GM21423 (cell line): ENCODE measurements at regions not wholly inside any gene's neighbourhood (a gene's known extent, or its start where the extent isn't known, plus 50 kb on each side); places are given as distances from the start of the nearest gene placed in this dataset.

Source experiments
- ATAC-seq: cut with Tn5 transposase; IDR thresholded peaks from one replicate; pipeline ENCODE4 v1.9.1; 2021; ENCODE audit warnings: mild to moderate bottlenecking, moderate library complexity; ENCODE audit not compliant: unreplicated experiment

DNA sequence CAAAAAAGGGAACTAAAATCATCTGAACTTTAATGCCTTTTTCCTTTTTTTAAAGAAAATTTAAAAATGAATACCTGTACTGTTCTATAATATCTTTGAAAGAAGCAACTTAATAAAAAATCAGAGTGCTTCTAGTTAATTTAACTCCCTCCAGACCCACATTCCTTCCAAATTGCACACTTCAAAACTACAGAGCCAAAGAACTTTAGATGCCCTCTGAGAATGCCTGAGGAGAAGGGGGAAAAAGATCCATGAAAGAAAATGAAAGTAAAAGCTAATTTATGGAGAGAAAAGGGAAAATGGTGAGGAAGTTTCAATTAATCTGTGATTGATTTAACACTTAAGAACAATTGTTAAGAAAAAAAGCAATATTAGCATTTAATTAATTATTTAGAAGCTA lies 1141.6 kb downstream of the IGSF11 start:
- ATAC-seq = no peak

DNA sequence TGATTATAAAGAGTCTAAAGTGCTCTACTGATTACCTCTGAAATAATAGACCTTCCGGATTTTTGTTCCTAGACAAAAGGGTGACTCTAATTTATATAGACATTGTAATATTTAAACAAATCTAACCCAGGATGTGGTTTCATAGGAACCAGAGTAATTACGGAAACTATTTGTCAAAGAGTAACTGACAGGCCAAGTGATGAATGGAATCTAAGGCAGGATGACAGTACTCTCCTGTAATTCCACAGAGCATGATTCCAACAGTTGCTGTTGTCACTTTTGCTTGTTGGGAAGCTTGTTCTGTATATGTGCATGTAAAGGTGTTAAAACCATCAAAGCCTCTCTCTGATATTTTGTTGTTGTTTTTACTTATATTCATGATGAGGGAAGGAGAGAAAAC lies 1141.0 kb downstream of the IGSF11 start:
- no peak for ATAC-seq

DNA sequence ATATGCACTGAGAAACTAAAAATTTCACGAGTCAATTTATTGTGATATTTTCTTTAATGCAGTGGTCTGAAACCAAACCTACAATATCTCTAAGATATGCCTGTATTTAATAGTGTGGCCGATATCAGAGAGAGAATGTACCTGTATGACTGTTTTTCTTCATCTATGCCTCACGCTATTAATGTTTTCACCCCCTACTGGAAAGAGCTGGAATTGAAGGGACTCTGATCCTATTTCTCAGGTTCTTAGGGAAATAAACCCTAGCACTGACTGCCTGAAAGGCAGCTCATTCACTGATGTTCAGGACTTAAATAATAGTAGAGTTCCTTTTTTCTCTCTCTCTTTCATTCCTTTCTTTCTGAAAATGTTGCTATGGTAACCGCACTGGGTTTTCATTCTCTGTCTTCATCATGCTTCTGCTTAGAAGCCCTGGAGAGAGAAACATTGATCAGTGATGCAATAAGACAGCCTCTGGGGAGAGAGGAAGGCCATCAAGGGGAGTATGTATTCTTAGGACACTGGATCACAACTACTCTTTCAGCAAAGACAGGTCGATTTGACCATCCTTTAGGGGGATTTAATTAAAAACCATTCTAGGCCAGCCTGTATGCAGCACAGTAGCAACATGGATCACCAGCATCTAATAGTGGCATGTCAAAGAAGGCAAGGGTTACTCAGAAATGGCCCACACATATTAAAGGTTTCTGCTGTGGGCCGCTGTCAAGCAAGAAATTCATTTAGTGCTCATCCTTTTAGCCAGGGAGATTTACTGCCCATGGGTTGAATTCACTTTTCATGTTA lies 1135.7 kb downstream of the IGSF11 start:
- no peak for ATAC-seq

DNA sequence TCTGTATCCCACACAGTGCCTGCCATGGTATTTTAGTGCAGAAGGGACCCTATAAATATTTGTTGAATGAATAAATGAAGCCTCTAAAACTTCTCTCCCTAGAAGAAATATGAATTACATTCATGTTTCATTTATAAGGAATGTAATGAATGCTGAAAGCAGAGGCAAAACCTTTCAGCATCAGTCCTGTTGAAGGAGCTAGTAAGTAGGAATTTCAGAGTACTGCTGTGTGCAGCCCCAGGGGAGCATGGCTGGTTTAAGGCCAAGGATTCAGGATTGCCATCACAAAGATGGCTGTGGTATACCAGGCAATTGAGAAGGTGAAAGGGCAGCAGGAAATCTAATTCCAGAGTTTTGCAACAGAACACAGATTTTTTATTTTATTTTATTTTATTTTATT lies 1131.4 kb downstream of the IGSF11 start:
- ATAC-seq = no peak

DNA sequence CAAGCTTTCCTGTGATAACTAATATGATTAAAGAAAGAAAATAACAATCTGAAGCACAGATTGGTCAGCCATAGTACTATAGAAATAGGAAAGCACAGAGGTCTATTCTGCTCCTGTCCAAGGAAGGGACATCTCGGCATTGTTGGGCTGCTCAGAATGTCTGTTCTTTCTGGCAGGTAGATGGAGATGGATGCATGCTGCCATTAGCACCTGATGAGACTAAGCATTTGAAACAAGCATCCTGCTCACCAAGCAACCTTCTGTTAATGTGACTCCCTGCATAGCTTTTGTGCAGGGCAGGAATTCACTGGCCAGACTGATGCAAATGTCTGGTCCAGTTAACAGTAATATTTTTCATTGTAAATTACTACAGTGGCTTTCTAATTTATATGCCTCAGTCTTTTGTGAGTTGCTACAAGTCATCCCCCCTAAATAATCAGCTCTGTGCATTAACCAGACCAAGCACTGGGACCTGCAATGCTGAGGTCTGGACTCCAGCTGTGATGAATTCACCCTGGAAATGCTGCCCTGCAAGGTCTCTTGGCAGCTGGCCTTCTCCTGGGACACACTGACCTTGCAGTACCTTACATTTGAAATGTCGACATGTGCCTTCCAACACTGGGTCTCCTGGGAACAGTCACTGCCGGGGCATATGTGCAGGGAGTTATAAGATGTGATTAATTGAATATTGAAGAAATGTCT lies 1123.7 kb downstream of the IGSF11 start:
- no peak for ATAC-seq

DNA sequence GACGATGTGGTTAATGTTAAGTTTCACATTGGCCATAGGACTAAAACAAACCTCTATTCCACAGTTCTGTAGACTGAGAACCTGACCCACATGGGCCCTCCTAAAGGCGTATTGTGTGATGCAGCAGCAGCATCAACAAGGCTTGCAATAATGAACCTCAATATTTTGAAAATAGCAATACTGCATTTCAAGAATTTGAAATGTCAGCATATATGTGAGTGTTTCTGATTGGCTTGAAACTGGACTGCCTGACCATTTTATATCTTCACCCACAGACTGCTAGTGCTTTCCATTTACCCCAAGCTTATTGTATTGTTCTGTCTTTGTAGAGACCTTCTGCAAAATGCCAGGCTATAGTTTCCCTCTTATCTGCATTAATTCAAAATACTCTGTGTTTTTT lies 1122.3 kb downstream of the IGSF11 start:
- ATAC-seq = no peak

DNA sequence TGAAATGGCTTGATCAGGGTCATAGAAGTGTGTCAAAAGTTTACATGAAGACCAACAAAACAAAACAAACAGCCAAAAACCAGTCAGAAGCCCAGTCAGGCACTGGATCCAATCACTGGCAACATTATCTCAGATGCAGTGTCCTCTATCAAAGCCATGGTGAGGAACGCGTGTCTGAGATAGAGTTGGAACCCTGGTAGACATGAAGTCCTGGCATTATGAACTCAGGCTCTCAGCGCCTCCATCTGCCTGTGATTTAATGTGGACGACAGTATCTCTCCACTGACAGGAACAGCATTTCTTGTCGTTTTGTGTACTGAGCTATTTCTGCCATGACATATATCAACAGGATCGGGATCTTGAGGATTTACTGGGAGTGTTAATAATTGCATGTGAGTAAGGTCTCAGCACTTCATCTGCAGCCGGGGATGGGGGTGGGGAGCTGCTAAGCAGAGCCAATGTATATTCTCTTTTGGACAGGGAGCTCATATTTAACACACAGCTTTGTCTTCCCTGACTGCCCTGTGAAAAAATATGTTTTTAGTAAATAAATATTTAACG lies 1120.0 kb downstream of the IGSF11 start:
- ATAC-seq = no peak

DNA sequence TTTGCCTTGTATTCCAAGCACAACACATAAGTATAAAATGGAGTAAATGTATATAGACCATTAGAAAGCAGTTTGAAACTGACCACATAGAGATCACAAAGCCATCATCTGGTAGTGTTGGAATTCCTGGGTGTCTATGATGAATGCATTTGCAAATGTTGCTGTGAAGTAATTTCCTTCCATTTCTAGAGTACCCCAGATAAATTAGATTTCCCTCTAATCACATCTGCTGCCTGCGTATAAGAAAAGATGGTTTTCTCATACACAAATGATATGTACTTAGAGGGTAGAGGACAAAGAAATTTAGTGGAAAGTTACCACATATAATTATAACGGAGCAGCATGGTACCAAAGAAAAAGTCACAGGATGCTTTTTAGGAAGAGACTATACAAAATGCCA lies 1117.8 kb downstream of the IGSF11 start:
- ATAC-seq = no peak

DNA sequence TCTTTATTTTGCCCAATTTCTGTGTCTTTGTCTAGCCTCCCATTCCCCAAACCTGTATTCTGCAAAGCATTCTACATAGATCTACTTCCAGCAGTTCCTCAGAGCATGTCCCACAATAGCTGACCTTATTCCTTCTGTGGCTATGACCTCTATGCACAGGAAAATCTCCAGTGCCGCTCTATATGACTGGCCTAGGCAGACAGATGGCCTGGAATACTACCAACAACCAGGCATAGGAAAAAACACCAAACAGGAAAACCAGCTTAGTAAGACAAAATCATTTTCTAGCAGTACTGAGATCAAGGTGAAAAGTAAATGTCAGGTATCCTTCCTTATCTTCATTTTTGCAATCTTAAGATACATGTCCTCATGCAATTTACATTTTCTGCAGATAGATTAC lies 1115.0 kb downstream of the IGSF11 start:
- no peak for ATAC-seq

DNA sequence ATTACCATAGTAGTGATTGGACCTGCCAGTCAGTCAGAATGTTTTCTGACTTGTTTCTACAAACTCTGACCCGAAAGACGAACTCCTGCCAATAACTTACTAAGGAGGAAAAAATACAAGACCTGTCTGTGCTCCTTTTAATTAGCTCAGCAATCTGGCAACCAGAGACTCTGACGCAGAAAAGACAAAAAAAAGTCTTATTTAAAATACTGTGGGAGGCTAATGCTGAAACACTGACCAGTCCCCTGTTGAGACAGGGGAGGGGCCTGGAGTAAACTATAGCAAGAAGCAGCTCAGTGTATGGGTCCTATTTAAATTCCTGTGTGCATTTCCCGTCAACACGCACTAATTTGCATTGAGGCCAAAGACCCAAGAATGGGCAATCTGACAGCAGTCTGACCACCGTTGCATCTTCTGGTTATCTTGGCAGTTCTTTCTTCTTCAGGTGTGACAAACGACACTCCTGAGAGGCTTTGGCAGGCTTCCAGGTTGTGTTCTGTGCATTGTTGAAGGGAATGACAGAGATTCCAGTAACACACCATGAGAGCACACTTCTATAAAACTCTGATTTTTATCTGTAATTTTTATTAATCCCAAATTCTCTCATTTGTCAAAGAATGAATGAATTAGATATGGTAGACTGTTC lies 1114.3 kb downstream of the IGSF11 start:
- no peak for ATAC-seq

DNA sequence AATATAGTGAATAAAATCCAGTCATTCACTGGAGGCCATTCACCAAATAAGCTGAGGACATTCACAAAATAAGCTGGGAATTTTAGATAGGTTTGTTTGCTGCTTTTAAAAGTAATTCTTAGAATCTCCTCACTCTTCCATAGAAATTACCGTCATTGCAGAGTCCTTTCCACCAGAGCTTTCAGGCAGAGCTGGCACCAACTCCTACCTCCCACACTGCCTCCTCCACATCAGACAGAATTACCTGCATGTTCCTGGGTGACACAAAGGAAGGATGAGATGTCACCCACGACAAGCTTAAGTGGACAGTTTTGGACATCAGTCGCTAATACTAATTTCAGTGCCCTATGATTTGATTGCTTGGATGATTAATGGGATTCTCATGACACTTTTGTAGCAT lies 1113.2 kb downstream of the IGSF11 start:
- ATAC-seq = no peak

DNA sequence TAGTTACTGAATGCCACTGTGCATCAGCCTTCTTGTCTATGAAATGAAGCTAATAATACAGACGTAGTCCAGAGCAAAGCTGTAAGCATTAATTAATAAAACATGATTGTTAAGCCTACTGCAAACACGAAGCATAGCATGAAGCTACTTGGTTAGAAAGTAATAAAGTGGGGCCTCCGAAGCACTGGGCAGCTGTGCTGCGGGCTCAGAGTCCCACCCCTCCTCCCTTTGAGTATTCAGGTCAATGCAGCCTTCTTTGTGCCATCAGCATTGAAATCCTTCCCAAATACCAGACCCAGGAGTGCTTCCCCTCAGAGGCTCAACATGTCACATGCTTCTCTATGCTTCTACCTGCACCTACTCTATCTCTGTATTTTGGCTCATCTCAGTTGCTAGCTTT lies 1112.6 kb downstream of the IGSF11 start:
- ATAC-seq = no peak

DNA sequence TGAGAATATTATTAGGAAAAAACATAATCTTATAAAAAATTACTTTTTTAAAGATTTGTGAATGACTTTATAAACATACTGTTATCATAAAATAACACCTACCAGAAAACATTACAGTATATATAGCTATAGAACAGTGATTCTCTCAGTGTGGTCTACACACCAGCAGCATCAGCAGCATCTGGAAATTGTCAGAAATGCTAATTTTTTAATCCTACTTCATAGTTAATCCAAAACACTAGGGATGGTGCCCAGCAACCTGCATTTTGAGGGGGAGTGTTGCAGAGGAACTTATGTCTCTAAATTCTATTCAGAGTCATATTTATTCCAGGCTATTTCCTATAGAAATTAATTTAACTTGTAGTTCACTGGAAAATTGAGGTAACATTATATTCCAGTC lies 1107.8 kb downstream of the IGSF11 start:
- ATAC-seq = no peak

DNA sequence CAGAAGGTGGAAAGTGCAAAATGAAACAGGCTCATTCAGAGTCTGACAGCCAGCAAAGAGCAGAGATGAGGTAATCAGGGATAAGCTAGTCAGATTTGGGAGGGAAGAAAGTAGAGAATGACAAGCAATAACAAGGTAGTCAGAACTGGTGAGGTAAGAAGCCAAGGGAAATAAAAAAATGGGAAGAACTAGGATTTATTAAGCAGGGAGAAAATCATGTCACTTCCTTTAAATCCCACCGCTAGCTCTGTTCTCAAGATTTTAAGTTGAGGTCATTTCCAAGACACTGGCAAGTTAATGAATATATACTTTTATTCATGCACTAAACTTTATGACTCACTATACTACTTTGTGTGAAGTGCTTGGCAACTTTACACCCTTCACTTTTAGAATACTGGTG lies 1106.8 kb downstream of the IGSF11 start:
- no peak for ATAC-seq

DNA sequence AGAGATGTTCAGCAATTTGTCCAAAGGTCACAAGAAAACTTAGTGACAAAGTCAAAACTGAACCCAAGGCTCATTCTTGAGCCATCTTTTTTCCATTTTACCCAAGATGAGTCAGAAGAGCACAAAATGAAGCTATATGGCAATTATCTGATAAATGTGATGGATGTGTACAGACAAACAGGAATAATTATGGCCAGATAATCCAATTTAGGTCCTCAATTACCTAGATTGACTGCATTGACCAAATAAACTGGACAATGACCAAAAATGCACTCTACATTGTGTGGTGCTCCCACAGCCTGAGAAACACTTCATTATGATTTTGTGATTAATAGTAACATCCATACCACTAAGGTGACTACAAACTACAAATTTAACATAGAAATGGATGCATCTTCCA lies 1105.8 kb downstream of the IGSF11 start:
- ATAC-seq = no peak

DNA sequence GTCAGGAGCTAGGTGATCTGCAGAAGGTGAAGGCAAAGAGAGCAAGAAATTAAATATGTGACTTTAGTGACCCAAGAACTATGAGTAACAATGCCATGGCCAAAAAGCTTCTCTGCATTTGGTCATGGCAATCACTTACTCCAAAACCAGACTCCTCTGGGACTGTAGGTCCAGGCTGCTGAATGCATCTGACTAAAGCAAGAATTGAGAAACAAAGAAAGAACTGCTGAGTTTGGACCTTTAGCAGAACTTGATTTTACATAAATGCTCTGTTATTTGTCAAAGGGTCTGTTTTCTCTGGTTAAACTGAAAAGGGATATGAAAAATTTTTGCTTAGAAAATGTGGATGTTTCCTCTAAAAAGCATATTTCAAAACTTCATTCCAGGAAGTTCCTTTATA lies 1102.2 kb downstream of the IGSF11 start:
- ATAC-seq = no peak

DNA sequence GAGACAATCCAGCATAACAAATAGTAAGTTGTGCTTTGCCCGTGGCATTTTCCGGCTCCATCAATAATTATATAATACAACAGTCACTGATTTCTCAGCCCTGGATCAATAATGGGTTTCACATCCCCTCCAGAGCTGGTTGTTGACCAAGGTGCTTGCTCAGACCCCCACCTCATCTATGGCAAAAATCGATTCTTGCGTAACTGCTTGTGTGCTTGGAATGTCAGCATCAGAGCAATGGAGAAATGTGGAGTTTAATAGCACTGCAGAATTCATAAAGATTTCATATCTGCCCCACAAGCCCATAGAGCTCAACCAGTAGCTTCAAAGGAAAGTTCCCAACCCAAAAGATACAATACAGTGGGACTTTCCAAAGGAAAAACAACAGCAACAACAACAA lies 1098.5 kb downstream of the IGSF11 start:
- no peak for ATAC-seq

DNA sequence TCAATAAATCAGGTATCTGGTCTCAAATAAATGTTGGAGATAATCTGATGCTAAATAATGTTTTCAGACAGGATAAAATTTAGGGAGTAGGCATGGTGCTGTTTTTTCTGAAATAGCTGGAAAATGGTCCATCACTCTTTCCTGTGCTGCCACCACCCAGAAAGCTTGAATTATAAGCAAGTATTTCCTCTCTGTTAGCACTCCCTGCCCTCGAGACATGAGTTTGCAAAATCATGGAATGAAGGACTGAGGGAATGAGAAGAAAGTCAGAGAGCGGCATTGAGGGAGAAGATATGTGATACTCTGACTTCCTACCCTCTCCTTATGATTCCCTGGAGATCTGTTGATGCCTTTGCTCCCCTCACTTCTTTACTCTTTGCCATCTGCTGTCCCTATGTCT lies 1095.7 kb downstream of the IGSF11 start:
- ATAC-seq = no peak

DNA sequence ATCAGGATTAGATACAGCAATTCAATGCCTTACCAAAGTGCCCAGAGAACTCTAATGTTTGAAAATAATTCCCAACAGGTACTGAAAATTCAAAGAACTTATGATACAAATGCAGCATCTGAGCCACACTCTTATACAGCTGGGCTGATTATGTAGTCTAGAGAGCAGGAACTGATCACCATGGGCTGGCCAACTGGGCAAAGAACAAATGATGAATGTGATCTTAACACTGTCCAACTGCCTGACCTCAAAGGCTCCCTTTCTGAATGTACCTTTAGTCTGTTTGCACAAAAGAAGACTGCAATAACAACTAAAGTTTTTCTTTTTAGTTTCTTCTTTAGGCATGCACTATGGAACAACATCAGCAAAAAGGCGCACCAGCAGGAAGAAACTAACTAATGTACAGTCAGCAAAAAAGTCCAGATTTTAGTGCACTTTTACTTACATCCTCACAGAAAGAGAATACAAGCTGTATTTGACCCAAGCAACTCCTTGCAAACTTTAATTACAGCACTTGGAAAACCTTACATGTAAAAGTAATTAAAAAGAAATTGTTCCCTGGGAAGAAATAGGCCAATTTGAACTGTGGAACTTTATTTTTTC lies 1095.1 kb downstream of the IGSF11 start:
- ATAC-seq = no peak

DNA sequence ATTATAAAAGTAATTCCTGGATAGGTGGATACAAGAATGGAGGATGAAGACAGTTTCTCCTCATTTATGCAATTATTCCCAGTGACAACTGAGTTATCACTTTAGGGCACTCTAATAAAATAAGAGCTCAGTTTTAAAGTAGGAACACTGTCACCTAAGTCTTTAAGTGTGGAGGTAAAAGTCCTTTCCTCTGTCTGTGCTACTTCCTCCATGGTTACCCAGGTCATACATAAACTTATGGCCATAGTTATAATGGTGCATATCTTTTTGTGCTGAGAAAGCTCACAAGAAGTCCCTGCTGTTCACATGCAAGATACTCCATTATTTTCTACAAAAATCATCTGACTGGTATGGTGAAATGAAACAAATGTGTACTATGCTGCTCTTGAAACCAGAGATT lies 1093.6 kb downstream of the IGSF11 start:
- ATAC-seq = no peak

DNA sequence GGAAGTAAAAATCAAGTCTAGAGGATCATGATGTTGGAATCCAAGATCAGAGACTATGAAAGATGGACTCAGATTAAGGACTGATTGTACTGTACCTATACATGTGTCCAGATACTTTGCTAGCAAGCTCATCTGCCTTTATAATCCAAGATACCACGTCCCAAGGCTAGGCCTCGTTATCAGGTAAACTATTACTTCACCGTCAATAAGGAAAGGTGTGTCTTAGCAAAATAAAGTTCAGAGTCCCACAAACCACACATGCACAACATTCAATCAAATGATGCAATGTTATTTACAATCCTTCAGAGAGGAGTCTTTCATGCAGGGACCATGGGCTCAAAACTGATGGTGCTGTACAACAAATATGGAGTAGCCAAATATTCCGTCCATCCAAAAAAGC lies 1092.9 kb downstream of the IGSF11 start:
- ATAC-seq = no peak
